GM23338 (cell line): ENCODE measurements at regions not wholly inside any gene's neighbourhood (a gene's known extent, or its start where the extent isn't known, plus 50 kb on each side); places are given as distances from the start of the nearest gene placed in this dataset.

Experiments used
- ATAC-seq: fragments of 200-7000 bp; cut with Tn5 transposase; 3 replicates; pipeline ENCODE4 v1.9.1; 2020
- DNase-seq: peaks from one replicate; pipeline ENCODE4 v3.0.0-alpha.2; 2015; ENCODE audit warnings: low spot score
- H2AFZ ChIP-seq: fragments of 200-600 bp; sonication (generic); 2 replicates; pipeline ENCODE4 v1.8.0; 2016; ENCODE audit warnings: antibody characterized with exemption, mild to moderate bottlenecking, moderate library complexity
- H3F3A ChIP-seq: fragments of 200-600 bp; sonication (generic); replicated peaks from 2 replicates; pipeline ENCODE4 v1.8.0; 2017; ENCODE audit warnings: antibody characterized with exemption, mixed run types, low read depth
- H3K27ac ChIP-seq: fragments of 200-600 bp; sonication (generic); 2 replicates; pipeline ENCODE4 v1.6.1; 2016; ENCODE audit warnings: low read depth
- H3K27me3 ChIP-seq: fragments of 200-600 bp; sonication (generic); 2 replicates; pipeline ENCODE4 v1.8.0; 2016; ENCODE audit warnings: mild to moderate bottlenecking, mixed run types, moderate library complexity; ENCODE audit not compliant: insufficient read depth
- H3K36me3 ChIP-seq: fragments of 200-600 bp; sonication (generic); 2 replicates; pipeline ENCODE4 v1.8.0; 2016; ENCODE audit warnings: mild to moderate bottlenecking; ENCODE audit not compliant: insufficient read depth
- H3K4me1 ChIP-seq: fragments of 200-600 bp; sonication (generic); 2 replicates; pipeline ENCODE4 v1.8.0; 2016; ENCODE audit warnings: mild to moderate bottlenecking, moderate library complexity; ENCODE audit not compliant: insufficient read depth
- H3K4me2 ChIP-seq: fragments of 200-600 bp; sonication (generic); 2 replicates; pipeline ENCODE4 v1.7.1; 2017; ENCODE audit warnings: mixed run types
- H3K4me3 ChIP-seq: fragments of 200-600 bp; sonication (generic); 2 replicates; pipeline ENCODE4 v1.6.1; 2016; ENCODE audit warnings: mixed run types
- H3K79me2 ChIP-seq: fragments of 200-600 bp; sonication (generic); replicated peaks from 2 replicates; pipeline ENCODE4 v1.8.0; 2017; ENCODE audit warnings: mild to moderate bottlenecking; ENCODE audit not compliant: insufficient read depth
- H3K9me2 ChIP-seq: fragments of 200-600 bp; sonication (generic); 2 replicates; pipeline ENCODE4 v1.8.0; 2017; ENCODE audit not compliant: insufficient read depth
- H4K20me1 ChIP-seq: fragments of 200-600 bp; sonication (generic); replicated peaks from 2 replicates; pipeline ENCODE4 v1.8.0; 2017; ENCODE audit warnings: mild to moderate bottlenecking; ENCODE audit not compliant: insufficient read depth
- H3K27ac Mint-ChIP-seq: 2 replicates; pipeline ENCODE4 v1.8.0; 2020; ENCODE audit warnings: inconsistent platforms, mild to moderate bottlenecking, moderate library complexity, mixed read lengths
- H3K27me3 Mint-ChIP-seq: 3 replicates; pipeline ENCODE4 v1.8.0; 2022; ENCODE audit warnings: low read depth, mild to moderate bottlenecking, moderate library complexity, mixed read lengths, inconsistent platforms; ENCODE audit not compliant: insufficient read depth, poor library complexity
- H3K36me3 Mint-ChIP-seq: 3 replicates; pipeline ENCODE4 v1.8.0; 2021; ENCODE audit warnings: low read depth, mild to moderate bottlenecking, inconsistent platforms, moderate library complexity, mixed read lengths
- H3K4me1 Mint-ChIP-seq: 3 replicates; pipeline ENCODE4 v1.8.0; 2020; ENCODE audit warnings: mild to moderate bottlenecking, inconsistent platforms, mixed read lengths
- H3K4me3 Mint-ChIP-seq: 3 replicates; pipeline ENCODE4 v1.8.0; 2021; ENCODE audit warnings: moderate library complexity, mild to moderate bottlenecking, inconsistent platforms, mixed read lengths
- H3K9me3 Mint-ChIP-seq: 3 replicates; pipeline ENCODE4 v1.8.0; 2020; ENCODE audit warnings: moderate library complexity, mild to moderate bottlenecking, inconsistent platforms, mixed read lengths
- CREB1 ChIP-seq: fragments of 250-450 bp; sonication (Bioruptor Pico); IDR thresholded peaks from 2 replicates; pipeline ENCODE4 v1.5.0; 2020; ENCODE audit warnings: low read depth, mild to moderate bottlenecking, moderate library complexity
- EZH2 ChIP-seq: fragments of 200-600 bp; sonication (generic); IDR thresholded peaks from one replicate; pipeline ENCODE4 v1.8.0; 2017; ENCODE audit warnings: antibody characterized with exemption, mild to moderate bottlenecking, low read depth; ENCODE audit not compliant: unreplicated experiment
- EZH2phosphoT487 ChIP-seq: fragments of 200-600 bp; sonication (generic); IDR thresholded peaks from one replicate; pipeline ENCODE4 v1.8.1; 2018; ENCODE audit warnings: antibody characterized with exemption; ENCODE audit not compliant: unreplicated experiment
- JUNB ChIP-seq: IDR thresholded peaks from one replicate; pipeline ENCODE4 v1.6.1; 2016; ENCODE audit warnings: antibody characterized with exemption; ENCODE audit not compliant: unreplicated experiment
- POLR2AphosphoS5 ChIP-seq: IDR thresholded peaks from 2 replicates; pipeline ENCODE4 v1.6.1; 2016; ENCODE audit warnings: antibody characterized with exemption, low read depth
- STAT1 ChIP-seq: IDR thresholded peaks from one replicate; pipeline ENCODE4 v1.6.1; 2016; ENCODE audit warnings: antibody characterized with exemption; ENCODE audit not compliant: unreplicated experiment
- ZNF114 ChIP-seq: fragments of 250-450 bp; sonication (Bioruptor Pico); IDR thresholded peaks from 2 replicates; pipeline ENCODE4 v1.5.0; 2020; ENCODE audit warnings: mild to moderate bottlenecking, moderate library complexity
- ZNF331 ChIP-seq: fragments of 250-450 bp; sonication (Bioruptor Pico); IDR thresholded peaks from 2 replicates; pipeline ENCODE4 v1.5.0; 2020; ENCODE audit warnings: low read depth, mild to moderate bottlenecking, moderate library complexity
- TF ChIP-seq, protein P1 (sequence below): IDR thresholded peaks from 2 replicates; pipeline ENCODE4 v1.6.1; 2016; ENCODE audit warnings: antibody characterized with exemption
- TF ChIP-seq, protein P2 (sequence below): IDR thresholded peaks from one replicate; pipeline ENCODE4 v1.6.1; 2018; ENCODE audit warnings: antibody characterized with exemption; ENCODE audit not compliant: unreplicated experiment
- TF ChIP-seq, protein P3 (sequence below), 2 experiments: fragments of 200-600 bp in 1 of 2; sonication (generic) in 1 of 2; conservative IDR thresholded peaks; 2 replicates each; pipeline versions ENCODE4 v1.5.1 to v1.6.1; 2016 to 2017; ENCODE audit warnings: antibody characterized with exemption in 2 of 2, low read depth in 2 of 2, mild to moderate bottlenecking in 2 of 2, moderate library complexity in 1 of 2

DNA sequence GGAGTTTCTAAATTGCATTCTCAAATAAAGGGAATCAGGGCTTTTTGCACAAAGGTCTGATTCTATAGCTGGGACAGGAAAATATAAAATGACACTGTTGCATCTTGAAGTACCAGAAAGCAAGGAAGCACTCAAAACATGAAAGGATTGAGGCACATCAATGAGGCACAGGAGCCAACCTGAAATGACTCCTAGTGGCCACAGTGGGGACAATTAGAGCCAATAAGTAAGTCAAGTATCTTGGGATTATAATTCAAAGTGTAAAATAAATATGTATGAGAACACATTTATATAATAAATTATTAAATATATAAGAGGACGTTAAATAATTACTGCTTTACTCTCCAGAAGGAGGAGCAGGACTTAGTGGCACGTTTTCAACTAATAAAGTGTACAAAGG is 1259.5 kb upstream of the CDH2 start:
- Mint-ChIP-seq H3K27ac (no peak overlapping the region), H3K27me3 (peaks cover 1% of the 10 kb centered on the region), H3K36me3 (peaks cover 7% of the 10 kb centered on the region; the same call in 2 of the 3 replicates), H3K4me3 (no peak overlapping the region), H3K4me1 (no peaks in the 10 kb centered on the region; the same call in 2 of the 3 replicates), H3K9me3 (peaks cover 12% of the 10 kb centered on the region)
- no peak overlapping the region for H3K4me3 ChIP-seq
- no peaks in the 10 kb centered on the region for H3K4me1 ChIP-seq
- TF ChIP-seq ZNF114 (no peak), CREB1 (CRISPR knock-in tag) (no peak), ZNF331 (CRISPR knock-in tag) (no peak), EZH2phosphoT487 (no peak)
- TF ChIP-seq, protein P1, sequence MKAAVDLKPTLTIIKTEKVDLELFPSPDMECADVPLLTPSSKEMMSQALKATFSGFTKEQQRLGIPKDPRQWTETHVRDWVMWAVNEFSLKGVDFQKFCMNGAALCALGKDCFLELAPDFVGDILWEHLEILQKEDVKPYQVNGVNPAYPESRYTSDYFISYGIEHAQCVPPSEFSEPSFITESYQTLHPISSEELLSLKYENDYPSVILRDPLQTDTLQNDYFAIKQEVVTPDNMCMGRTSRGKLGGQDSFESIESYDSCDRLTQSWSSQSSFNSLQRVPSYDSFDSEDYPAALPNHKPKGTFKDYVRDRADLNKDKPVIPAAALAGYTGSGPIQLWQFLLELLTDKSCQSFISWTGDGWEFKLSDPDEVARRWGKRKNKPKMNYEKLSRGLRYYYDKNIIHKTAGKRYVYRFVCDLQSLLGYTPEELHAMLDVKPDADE: no peak
- TF ChIP-seq, protein P2, sequence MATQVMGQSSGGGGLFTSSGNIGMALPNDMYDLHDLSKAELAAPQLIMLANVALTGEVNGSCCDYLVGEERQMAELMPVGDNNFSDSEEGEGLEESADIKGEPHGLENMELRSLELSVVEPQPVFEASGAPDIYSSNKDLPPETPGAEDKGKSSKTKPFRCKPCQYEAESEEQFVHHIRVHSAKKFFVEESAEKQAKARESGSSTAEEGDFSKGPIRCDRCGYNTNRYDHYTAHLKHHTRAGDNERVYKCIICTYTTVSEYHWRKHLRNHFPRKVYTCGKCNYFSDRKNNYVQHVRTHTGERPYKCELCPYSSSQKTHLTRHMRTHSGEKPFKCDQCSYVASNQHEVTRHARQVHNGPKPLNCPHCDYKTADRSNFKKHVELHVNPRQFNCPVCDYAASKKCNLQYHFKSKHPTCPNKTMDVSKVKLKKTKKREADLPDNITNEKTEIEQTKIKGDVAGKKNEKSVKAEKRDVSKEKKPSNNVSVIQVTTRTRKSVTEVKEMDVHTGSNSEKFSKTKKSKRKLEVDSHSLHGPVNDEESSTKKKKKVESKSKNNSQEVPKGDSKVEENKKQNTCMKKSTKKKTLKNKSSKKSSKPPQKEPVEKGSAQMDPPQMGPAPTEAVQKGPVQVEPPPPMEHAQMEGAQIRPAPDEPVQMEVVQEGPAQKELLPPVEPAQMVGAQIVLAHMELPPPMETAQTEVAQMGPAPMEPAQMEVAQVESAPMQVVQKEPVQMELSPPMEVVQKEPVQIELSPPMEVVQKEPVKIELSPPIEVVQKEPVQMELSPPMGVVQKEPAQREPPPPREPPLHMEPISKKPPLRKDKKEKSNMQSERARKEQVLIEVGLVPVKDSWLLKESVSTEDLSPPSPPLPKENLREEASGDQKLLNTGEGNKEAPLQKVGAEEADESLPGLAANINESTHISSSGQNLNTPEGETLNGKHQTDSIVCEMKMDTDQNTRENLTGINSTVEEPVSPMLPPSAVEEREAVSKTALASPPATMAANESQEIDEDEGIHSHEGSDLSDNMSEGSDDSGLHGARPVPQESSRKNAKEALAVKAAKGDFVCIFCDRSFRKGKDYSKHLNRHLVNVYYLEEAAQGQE: no peak
- TF ChIP-seq, protein P3, sequence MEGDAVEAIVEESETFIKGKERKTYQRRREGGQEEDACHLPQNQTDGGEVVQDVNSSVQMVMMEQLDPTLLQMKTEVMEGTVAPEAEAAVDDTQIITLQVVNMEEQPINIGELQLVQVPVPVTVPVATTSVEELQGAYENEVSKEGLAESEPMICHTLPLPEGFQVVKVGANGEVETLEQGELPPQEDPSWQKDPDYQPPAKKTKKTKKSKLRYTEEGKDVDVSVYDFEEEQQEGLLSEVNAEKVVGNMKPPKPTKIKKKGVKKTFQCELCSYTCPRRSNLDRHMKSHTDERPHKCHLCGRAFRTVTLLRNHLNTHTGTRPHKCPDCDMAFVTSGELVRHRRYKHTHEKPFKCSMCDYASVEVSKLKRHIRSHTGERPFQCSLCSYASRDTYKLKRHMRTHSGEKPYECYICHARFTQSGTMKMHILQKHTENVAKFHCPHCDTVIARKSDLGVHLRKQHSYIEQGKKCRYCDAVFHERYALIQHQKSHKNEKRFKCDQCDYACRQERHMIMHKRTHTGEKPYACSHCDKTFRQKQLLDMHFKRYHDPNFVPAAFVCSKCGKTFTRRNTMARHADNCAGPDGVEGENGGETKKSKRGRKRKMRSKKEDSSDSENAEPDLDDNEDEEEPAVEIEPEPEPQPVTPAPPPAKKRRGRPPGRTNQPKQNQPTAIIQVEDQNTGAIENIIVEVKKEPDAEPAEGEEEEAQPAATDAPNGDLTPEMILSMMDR (conservative IDR thresholded peaks at IDR 0.05; ENCODE audit: low read depth in 2 of 2): peak; percentile 32 to 38; a peak in 3 of 4 replicates
- no peak overlapping the region for H3K27ac ChIP-seq
- ATAC-seq (no peak), DNase-seq (peak; percentile 15)
- H3K79me2 ChIP-seq: no peaks in the 10 kb centered on the region
- no peak overlapping the region for H2AFZ ChIP-seq
- H4K20me1 ChIP-seq: no peaks in the 10 kb centered on the region
- no peak overlapping the region for H3K4me2 ChIP-seq
- H3F3A ChIP-seq: no peaks in the 10 kb centered on the region
- no peaks in the 10 kb centered on the region for H3K27me3 ChIP-seq
- no peaks in the 10 kb centered on the region for H3K9me2 ChIP-seq
- H3K36me3 ChIP-seq: no peaks in the 10 kb centered on the region

DNA sequence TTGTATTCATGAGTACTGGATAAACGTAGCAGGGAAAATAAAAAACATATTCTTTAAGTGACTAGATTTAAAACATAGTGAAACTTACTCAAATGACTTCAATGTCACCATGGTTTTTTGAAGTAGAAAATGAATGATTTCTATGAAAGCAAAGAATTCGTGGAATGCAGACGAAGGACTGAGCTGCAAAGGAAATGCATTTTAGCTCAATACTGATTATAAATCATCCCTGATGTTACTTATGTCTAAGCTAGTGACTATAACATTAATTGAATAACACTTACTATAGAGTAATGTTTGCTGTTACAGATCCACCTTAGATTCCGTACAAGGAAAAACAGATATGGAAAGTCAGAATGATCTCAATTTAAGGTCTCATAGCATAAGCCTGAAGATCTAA is 1257.7 kb upstream of the CDH2 start:
- no peaks in the 10 kb centered on the region; the same call in 2 of the 3 replicates for H3K4me1 Mint-ChIP-seq
- TF ChIP-seq, protein P1: no peak
- TF ChIP-seq ZNF114: no peak
- TF ChIP-seq POLR2AphosphoS5: no peak
- no peak for TF ChIP-seq ZNF331 (CRISPR knock-in tag)
- TF ChIP-seq JUNB: no peak
- TF ChIP-seq EZH2phosphoT487: no peak
- TF ChIP-seq STAT1: no peak
- TF ChIP-seq EZH2: no peak
- no peak for TF ChIP-seq CREB1 (CRISPR knock-in tag)
- TF ChIP-seq, protein P2: no peak

More for the DNA sequence above, 1257.7 kb upstream of the CDH2 start:
- Histone ChIP-seq H2AFZ (no peak overlapping the region), H3K4me3 (no peak overlapping the region), H3K4me2 (no peak overlapping the region), H3K9me2 (no peaks in the 10 kb centered on the region), H3K79me2 (no peaks in the 10 kb centered on the region), H3K4me1 (no peaks in the 10 kb centered on the region), H3K27ac (no peak overlapping the region), H4K20me1 (no peaks in the 10 kb centered on the region), H3K36me3 (peaks cover 10% of the 10 kb centered on the region), H3K27me3 (no peaks in the 10 kb centered on the region), H3F3A (no peaks in the 10 kb centered on the region)
- Mint-ChIP-seq H3K27me3 (peaks cover 1% of the 10 kb centered on the region), H3K27ac (no peak overlapping the region), H3K9me3 (peaks cover 21% of the 10 kb centered on the region), H3K36me3 (peaks cover 13% of the 10 kb centered on the region; the same call in 2 of the 3 replicates), H3K4me3 (no peak overlapping the region)
- DNase-seq (peak; percentile 6), ATAC-seq (no peak)
